ENCODE measurements at regions not wholly inside any gene's neighbourhood (a gene's known extent, or its start where the extent isn't known, plus 50 kb on each side); places are given as distances from the start of the nearest gene placed in this dataset.

DNA sequence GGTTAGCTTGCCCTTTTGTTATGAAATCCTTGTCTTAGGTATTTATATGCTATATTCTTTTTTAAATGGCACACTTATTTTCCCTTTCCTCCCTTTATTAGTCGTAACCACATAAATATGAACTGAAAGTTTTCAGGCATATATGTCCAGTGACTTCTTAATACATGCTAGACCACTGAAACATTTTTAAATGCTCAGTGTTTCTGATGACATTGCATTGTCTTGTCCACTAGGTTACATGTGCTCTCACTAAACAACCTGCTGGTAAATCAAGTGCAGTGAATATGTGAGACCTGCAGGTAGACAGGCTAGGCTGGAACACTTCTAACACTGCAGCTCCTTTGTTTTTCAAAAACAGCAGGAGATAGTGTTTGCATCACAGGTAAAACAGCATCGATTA lies 332.6 kb upstream of the DACH1 start:
- Histone ChIP-seq H3K9me2 (replicated peaks; ENCODE audit: low read depth, low read length) (no peaks in the 10 kb centered on the region), H3K4me1 (ENCODE audit: insufficient read depth, low read length, poor library complexity, severe bottlenecking) (no peaks in the 10 kb centered on the region), H3F3A (ENCODE audit: low read depth) (no peaks in the 10 kb centered on the region), H3K9me3 (ENCODE audit: insufficient read depth, low read depth, low read length) (no peaks in the 10 kb centered on the region), H3K27me3 (ENCODE audit: insufficient read depth, low read length, poor library complexity, severe bottlenecking) (no peaks in the 10 kb centered on the region), H4K20me1 (ENCODE audit: insufficient read depth, low read length, poor library complexity, severe bottlenecking) (no peaks in the 10 kb centered on the region), H3K4me3 (ENCODE audit: low read length, poor library complexity, severe bottlenecking) (no peak overlapping the region), H3K79me2 (ENCODE audit: insufficient read depth, low read length) (no peaks in the 10 kb centered on the region), H3K4me2 (ENCODE audit: low read depth, low read length, poor library complexity, severe bottlenecking) (no peak overlapping the region), H3K36me3 (ENCODE audit: insufficient read depth, low read length) (no peaks in the 10 kb centered on the region), H3K9ac (ENCODE audit: low read depth, low read length, poor library complexity, severe bottlenecking) (no peak overlapping the region), H2AFZ (ENCODE audit: low read length) (no peak overlapping the region)
- TF ChIP-seq, protein P1, sequence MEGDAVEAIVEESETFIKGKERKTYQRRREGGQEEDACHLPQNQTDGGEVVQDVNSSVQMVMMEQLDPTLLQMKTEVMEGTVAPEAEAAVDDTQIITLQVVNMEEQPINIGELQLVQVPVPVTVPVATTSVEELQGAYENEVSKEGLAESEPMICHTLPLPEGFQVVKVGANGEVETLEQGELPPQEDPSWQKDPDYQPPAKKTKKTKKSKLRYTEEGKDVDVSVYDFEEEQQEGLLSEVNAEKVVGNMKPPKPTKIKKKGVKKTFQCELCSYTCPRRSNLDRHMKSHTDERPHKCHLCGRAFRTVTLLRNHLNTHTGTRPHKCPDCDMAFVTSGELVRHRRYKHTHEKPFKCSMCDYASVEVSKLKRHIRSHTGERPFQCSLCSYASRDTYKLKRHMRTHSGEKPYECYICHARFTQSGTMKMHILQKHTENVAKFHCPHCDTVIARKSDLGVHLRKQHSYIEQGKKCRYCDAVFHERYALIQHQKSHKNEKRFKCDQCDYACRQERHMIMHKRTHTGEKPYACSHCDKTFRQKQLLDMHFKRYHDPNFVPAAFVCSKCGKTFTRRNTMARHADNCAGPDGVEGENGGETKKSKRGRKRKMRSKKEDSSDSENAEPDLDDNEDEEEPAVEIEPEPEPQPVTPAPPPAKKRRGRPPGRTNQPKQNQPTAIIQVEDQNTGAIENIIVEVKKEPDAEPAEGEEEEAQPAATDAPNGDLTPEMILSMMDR (conservative IDR thresholded peaks at IDR 0.05; ENCODE audit: low read length), result no peak
- no peak for TF ChIP-seq EZH2phosphoT487 (IDR thresholded peaks at IDR 0.05; ENCODE audit: borderline replicate concordance)

DNA sequence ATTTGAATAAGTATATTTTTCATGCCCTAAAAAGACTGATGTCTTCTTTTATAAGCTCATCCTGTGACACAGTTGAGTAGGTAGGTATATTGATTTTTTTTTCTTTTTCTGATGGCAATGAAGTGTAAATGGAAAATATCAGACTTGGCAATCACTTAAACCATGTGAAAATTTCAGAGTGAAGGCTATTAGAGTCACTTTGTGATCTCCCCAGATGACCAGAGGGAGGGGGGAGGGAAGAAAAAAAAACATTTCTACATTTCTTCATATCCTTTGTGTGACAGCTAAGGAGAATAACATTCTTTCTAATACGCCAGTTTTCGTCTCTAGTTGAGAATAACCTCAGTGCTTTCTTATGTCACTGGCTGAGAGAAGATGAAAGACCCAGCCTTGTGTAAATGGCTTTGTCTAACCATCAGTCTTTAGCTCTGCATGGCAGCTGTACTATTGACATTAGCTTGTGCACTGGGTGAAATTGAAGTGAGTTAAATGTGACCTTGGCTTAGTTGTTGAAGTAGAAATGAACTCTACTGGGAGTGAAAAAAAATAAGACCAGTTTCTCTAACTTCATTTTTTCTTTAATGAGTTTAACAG lies 332.1 kb upstream of the DACH1 start:
- Histone ChIP-seq H2AFZ (ENCODE audit: low read length) (no peak overlapping the region), H3K4me1 (ENCODE audit: insufficient read depth, low read length, poor library complexity, severe bottlenecking) (no peaks in the 10 kb centered on the region), H3K79me2 (ENCODE audit: insufficient read depth, low read length) (no peaks in the 10 kb centered on the region), H4K20me1 (ENCODE audit: insufficient read depth, low read length, poor library complexity, severe bottlenecking) (no peaks in the 10 kb centered on the region), H3K9me3 (ENCODE audit: insufficient read depth, low read depth, low read length) (no peaks in the 10 kb centered on the region), H3K4me3 (ENCODE audit: low read length, poor library complexity, severe bottlenecking) (no peak overlapping the region), H3K4me2 (ENCODE audit: low read depth, low read length, poor library complexity, severe bottlenecking) (no peak overlapping the region), H3F3A (ENCODE audit: low read depth) (no peaks in the 10 kb centered on the region), H3K27me3 (ENCODE audit: insufficient read depth, low read length, poor library complexity, severe bottlenecking) (no peaks in the 10 kb centered on the region), H3K9ac (ENCODE audit: low read depth, low read length, poor library complexity, severe bottlenecking) (no peak overlapping the region), H3K9me2 (replicated peaks; ENCODE audit: low read depth, low read length) (no peaks in the 10 kb centered on the region), H3K36me3 (ENCODE audit: insufficient read depth, low read length) (no peaks in the 10 kb centered on the region)
- TF ChIP-seq, protein P1 (conservative IDR thresholded peaks at IDR 0.05; ENCODE audit: low read length), result no peak
- TF ChIP-seq EZH2phosphoT487 (IDR thresholded peaks at IDR 0.05; ENCODE audit: borderline replicate concordance), result no peak

DNA sequence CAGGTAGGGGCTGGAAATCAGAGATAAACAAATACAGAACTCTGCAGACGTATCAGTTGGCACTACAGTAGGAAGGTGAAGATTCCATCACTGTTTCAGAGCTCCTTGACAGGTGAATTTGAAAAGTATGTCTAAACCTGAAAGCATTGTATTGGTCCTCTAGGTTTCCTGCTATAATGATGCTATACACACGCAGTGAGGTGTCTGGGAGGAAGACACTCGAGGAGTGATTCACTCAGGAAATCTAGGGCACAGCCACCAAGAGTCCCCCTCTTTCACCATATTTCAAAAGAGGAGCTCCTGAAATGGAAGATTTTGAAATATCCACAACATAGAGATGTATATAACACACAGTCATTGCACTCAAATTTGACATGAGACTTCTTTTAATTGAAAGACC lies 331.0 kb upstream of the DACH1 start:
- Histone ChIP-seq H3K4me1 (ENCODE audit: insufficient read depth, low read length, poor library complexity, severe bottlenecking) (no peaks in the 10 kb centered on the region), H3K79me2 (ENCODE audit: insufficient read depth, low read length) (no peaks in the 10 kb centered on the region), H3K27me3 (ENCODE audit: insufficient read depth, low read length, poor library complexity, severe bottlenecking) (no peaks in the 10 kb centered on the region), H4K20me1 (ENCODE audit: insufficient read depth, low read length, poor library complexity, severe bottlenecking) (no peaks in the 10 kb centered on the region), H3K36me3 (ENCODE audit: insufficient read depth, low read length) (no peaks in the 10 kb centered on the region), H3K9me3 (ENCODE audit: insufficient read depth, low read depth, low read length) (no peaks in the 10 kb centered on the region), H3K9ac (ENCODE audit: low read depth, low read length, poor library complexity, severe bottlenecking) (no peak overlapping the region), H2AFZ (ENCODE audit: low read length) (no peak overlapping the region), H3K4me2 (ENCODE audit: low read depth, low read length, poor library complexity, severe bottlenecking) (no peak overlapping the region), H3K9me2 (replicated peaks; ENCODE audit: low read depth, low read length) (no peaks in the 10 kb centered on the region), H3K4me3 (ENCODE audit: low read length, poor library complexity, severe bottlenecking) (no peak overlapping the region), H3F3A (ENCODE audit: low read depth) (no peaks in the 10 kb centered on the region)
- TF ChIP-seq, protein P1 (conservative IDR thresholded peaks at IDR 0.05; ENCODE audit: low read length), result no peak
- TF ChIP-seq EZH2phosphoT487 (IDR thresholded peaks at IDR 0.05; ENCODE audit: borderline replicate concordance), result no peak

Data from Loucy (cell line).